ENCODE measurements at regions not wholly inside any gene's neighbourhood (a gene's known extent, or its start where the extent isn't known, plus 50 kb on each side); places are given as distances from the start of the nearest gene placed in this dataset.

- TF ChIP-seq PBX3 (IDR thresholded peaks at IDR 0.05) (no peak), CHD2 (IDR thresholded peaks at IDR 0.05; ENCODE audit: low read length, partially characterized antibody) (no peak), TFCP2L1 (CRISPR knock-in tag; IDR thresholded peaks at IDR 0.05) (no peak), BHLHE40 (IDR thresholded peaks at IDR 0.05; ENCODE audit: low read depth, low read length) (no peak), MAFK (IDR thresholded peaks at IDR 0.05; ENCODE audit: partially characterized antibody) (no peak), KDM1A (IDR thresholded peaks at IDR 0.05; ENCODE audit: low read depth) (no peak), CBX2 (IDR thresholded peaks at IDR 0.05; ENCODE audit: borderline replicate concordance, low read depth) (no peak), HES2 (IDR thresholded peaks at IDR 0.05) (no peak), FOXS1 (CRISPR knock-in tag; IDR thresholded peaks at IDR 0.05) (no peak), RAD21 (conservative IDR thresholded peaks at IDR 0.05 in 1 of 2, IDR thresholded peaks at IDR 0.05 in 1 of 2) (peak in 1 of 2 experiments; percentile 34; a peak in 1 of 5 replicates), FOSB (CRISPR knock-in tag; IDR thresholded peaks at IDR 0.05) (no peak), NR3C1 (IDR thresholded peaks at IDR 0.05) (no peak), HOXB5 (CRISPR knock-in tag; IDR thresholded peaks at IDR 0.05) (no peak), JUN (IDR thresholded peaks at IDR 0.05) (peak; percentile 24 to 53; a peak in 1 of 5 replicates), CTCF (IDR thresholded peaks at IDR 0.05) (no peak), SREBF2 (IDR thresholded peaks at IDR 0.05) (no peak), JUNB (IDR thresholded peaks at IDR 0.05) (peak; percentile 82), FOSL2 (IDR thresholded peaks at IDR 0.05) (peak; percentile 81), FOSL2 (CRISPR knock-in tag; IDR thresholded peaks at IDR 0.05) (peak; percentile 92)
Observed at GRCh38 chr2:8103085-8103708, 578.7 kb upstream of the ID2 start (continued).

- ChIA-PET CTCF (interaction anchor here (1.2 kb wide), 1 partner anchor 9 kb away, joined by 3 read pairs; no protein-coding TSS in a partner anchor), POLR2A (no interaction called here)
- DNase-seq (ENCODE audit: low read depth in 1 of 2, low spot score in 1 of 2) = no peak
- Histone ChIP-seq H3K4me1 (peaks cover 18% of the 10 kb centered on the region), H3K4me3 (no peak overlapping the region), H3K27ac (no peak overlapping the region), H3K4me2 (no peak overlapping the region), H3K9me3 (no peaks in the 10 kb centered on the region)
- FAIRE-seq = no peak
- TF ChIP-seq MAX (IDR thresholded peaks at IDR 0.05) = no peak
- no peak for TF ChIP-seq PHF8 (IDR thresholded peaks at IDR 0.05; ENCODE audit: borderline replicate concordance, low read depth)
- no peak for TF ChIP-seq BHLHE40 (IDR thresholded peaks at IDR 0.05; ENCODE audit: low read depth, low read length)
- no peak for TF ChIP-seq RFX5 (IDR thresholded peaks at IDR 0.05)
- no peak for TF ChIP-seq KDM1A (IDR thresholded peaks at IDR 0.05; ENCODE audit: low read depth)
- TF ChIP-seq TFCP2L1 (CRISPR knock-in tag; IDR thresholded peaks at IDR 0.05) = no peak
- no peak for TF ChIP-seq FOXS1 (CRISPR knock-in tag; IDR thresholded peaks at IDR 0.05)
- TF ChIP-seq HOXA7 (CRISPR knock-in tag; IDR thresholded peaks at IDR 0.05) = no peak
- no peak for TF ChIP-seq ATOH8 (CRISPR knock-in tag; IDR thresholded peaks at IDR 0.05; ENCODE audit: low read depth)
- no peak for TF ChIP-seq ELK1 (IDR thresholded peaks at IDR 0.05; ENCODE audit: low read depth, low read length)
- no peak for TF ChIP-seq HES2 (IDR thresholded peaks at IDR 0.05)
- TF ChIP-seq USF2 (IDR thresholded peaks at IDR 0.05) = no peak
- TF ChIP-seq EHF (CRISPR knock-in tag; IDR thresholded peaks at IDR 0.05) = no peak
- TF ChIP-seq FOSB (CRISPR knock-in tag; IDR thresholded peaks at IDR 0.05) = no peak
- no peak for TF ChIP-seq ZC3H11A (IDR thresholded peaks at IDR 0.05)
- TF ChIP-seq RAD21 (conservative IDR thresholded peaks at IDR 0.05 in 1 of 2, IDR thresholded peaks at IDR 0.05 in 1 of 2) = no peak
- no peak for ATAC-seq
- WGBS (ENCODE audit: missing lambda C conversion rate) = 4% methylated on average over 1 of the region's 1 CpG
Observed at GRCh38 chr2:8107150-8107549, 574.7 kb upstream of the ID2 start.
